Uterus (tissue), 2 donors: ENCODE measurements at regions not wholly inside any gene's neighbourhood (a gene's known extent, or its start where the extent isn't known, plus 50 kb on each side); places are given as distances from the start of the nearest gene placed in this dataset.

Experiments
- CTCF ChIP-seq, 4 experiments: fragments of 200-600 bp in 2 of 4; fragments of 450-650 bp in 2 of 4; sonication (generic) in 2 of 4; IDR thresholded peaks; one replicate each; pipeline ENCODE4 v1.5.1; 2016 to 2019; ENCODE audit warnings: antibody characterized with exemption in 4 of 4, mild to moderate bottlenecking in 2 of 4, moderate library complexity in 1 of 4
- POLR2A ChIP-seq, 2 donors: fragments of 450-650 bp; IDR thresholded peaks; one replicate each; pipeline ENCODE4 v1.6.1; 2016; ENCODE audit warnings: antibody characterized with exemption in 2 of 2, mild to moderate bottlenecking in 1 of 2, moderate library complexity in 1 of 2

GRCh38 chr9:10686943-10687342 is 74.1 kb upstream of the PTPRD start:
- TF ChIP-seq POLR2A (IDR thresholded peaks at IDR 0.05) (no peak), CTCF (IDR thresholded peaks at IDR 0.05) (no peak)
